Chondrocyte (in vitro differentiated cells): ENCODE measurements at regions not wholly inside any gene's neighbourhood (a gene's known extent, or its start where the extent isn't known, plus 50 kb on each side); places are given as distances from the start of the nearest gene placed in this dataset.

ENCODE experiments used
- DNase-seq: peaks from one replicate; pipeline ENCODE4 v3.0.0; 2021; ENCODE audit warnings: mixed read lengths, low spot score
- H3K27ac Mint-ChIP-seq: one replicate; pipeline ENCODE4 v1.8.0; 2021; ENCODE audit warnings: mild to moderate bottlenecking, moderate library complexity, mixed read lengths; ENCODE audit not compliant: unreplicated experiment
- H3K27me3 Mint-ChIP-seq: 2 replicates; pipeline ENCODE4 v1.8.0; 2021; ENCODE audit warnings: low read depth, mixed read lengths
- H3K36me3 Mint-ChIP-seq: 2 replicates; pipeline ENCODE4 v1.8.0; 2021; ENCODE audit warnings: low read depth, mixed read lengths
- H3K4me1 Mint-ChIP-seq: 2 replicates; pipeline ENCODE4 v1.8.0; 2021; ENCODE audit warnings: low read depth, mild to moderate bottlenecking, mixed read lengths
- H3K4me3 Mint-ChIP-seq: one replicate; pipeline ENCODE4 v1.8.0; 2021; ENCODE audit warnings: mild to moderate bottlenecking, moderate library complexity, mixed read lengths; ENCODE audit not compliant: unreplicated experiment
- H3K9me3 Mint-ChIP-seq: 2 replicates; pipeline ENCODE4 v1.8.0; 2021; ENCODE audit warnings: low read depth, mixed read lengths
- CTCF ChIP-seq: fragments of 200-600 bp; sonication (generic); IDR thresholded peaks from 2 replicates; pipeline ENCODE4 v1.5.0; 2021; ENCODE audit warnings: antibody characterized with exemption, mild to moderate bottlenecking, moderate library complexity

- no peak for DNase-seq
- Mint-ChIP-seq H3K4me1 (peaks cover 25% of the 10 kb centered on the region), H3K27me3 (no peaks in the 10 kb centered on the region), H3K27ac (no peak overlapping the region), H3K36me3 (no peaks in the 10 kb centered on the region), H3K9me3 (peaks cover 2% of the 10 kb centered on the region), H3K4me3 (no peak overlapping the region)
- no peak for TF ChIP-seq CTCF
Measured at GRCh38 chr1:96982118-96982517, 260.5 kb downstream of the PTBP2 start.

GRCh38 chr1:96983866-96984265, 262.3 kb downstream of the PTBP2 start:
- Mint-ChIP-seq H3K4me3 (no peak overlapping the region), H3K36me3 (no peaks in the 10 kb centered on the region), H3K9me3 (peaks cover 2% of the 10 kb centered on the region), H3K4me1 (peaks cover 25% of the 10 kb centered on the region), H3K27me3 (no peaks in the 10 kb centered on the region), H3K27ac (no peak overlapping the region)
- no peak for TF ChIP-seq CTCF
- DNase-seq, result no peak

GRCh38 chr1:96987186-96987703, 265.7 kb downstream of the PTBP2 start:
- no peak for TF ChIP-seq CTCF
- H3K27ac Mint-ChIP-seq, result no peak overlapping the region
- no peaks in the 10 kb centered on the region for H3K27me3 Mint-ChIP-seq
- H3K9me3 Mint-ChIP-seq, result peaks cover 2% of the 10 kb centered on the region
- H3K4me1 Mint-ChIP-seq, result peaks cover 3% of the 10 kb centered on the region
- H3K36me3 Mint-ChIP-seq, result no peaks in the 10 kb centered on the region
- DNase-seq, result no peak
- no peak overlapping the region for H3K4me3 Mint-ChIP-seq

- Mint-ChIP-seq H3K27me3 (no peaks in the 10 kb centered on the region), H3K9me3 (peaks cover 2% of the 10 kb centered on the region), H3K36me3 (no peaks in the 10 kb centered on the region), H3K27ac (no peak overlapping the region), H3K4me1 (peaks cover 16% of the 10 kb centered on the region), H3K4me3 (no peak overlapping the region)
- TF ChIP-seq CTCF, result no peak
- no peak for DNase-seq
Measured at GRCh38 chr1:96989302-96989701, 267.7 kb downstream of the PTBP2 start.

- no peaks in the 10 kb centered on the region for H3K36me3 Mint-ChIP-seq
- no peak overlapping the region for H3K27ac Mint-ChIP-seq
- peaks cover 5% of the 10 kb centered on the region for H3K9me3 Mint-ChIP-seq
- no peak for TF ChIP-seq CTCF
- H3K4me1 Mint-ChIP-seq, result peaks cover 19% of the 10 kb centered on the region
- no peak for DNase-seq
- no peak overlapping the region for H3K4me3 Mint-ChIP-seq
- H3K27me3 Mint-ChIP-seq, result no peaks in the 10 kb centered on the region
Measured at GRCh38 chr1:96990136-96990535, 268.6 kb downstream of the PTBP2 start.
